Caco-2 (cell line): ENCODE measurements at regions not wholly inside any gene's neighbourhood (a gene's known extent, or its start where the extent isn't known, plus 50 kb on each side); places are given as distances from the start of the nearest gene placed in this dataset.

ENCODE experiments used
- BruUV-seq: library from RNA; stranded (reverse); fragments of 400-500 nt; replicated peaks from 2 replicates; lab custom pipeline; 2021; lab: Mats Ljungman, UMichigan
- CTCF ChIA-PET: fragments of 300-600 bp; sonication (Branson Sonifier 250); formaldehyde crosslinking; loops from one replicate; lab custom pipeline; 2022; ENCODE audit warnings: antibody characterized with exemption; lab: Charles Lee
- POLR2A ChIA-PET: fragments of 300-600 bp; sonication (Branson Sonifier 250); formaldehyde crosslinking; loops from one replicate; lab custom pipeline; 2022; ENCODE audit warnings: antibody characterized with exemption; lab: Charles Lee
- DNase-seq, 2 experiments: peaks; one replicate each; pipeline versions ENCODE4 v3.0.0 to v3.0.0-alpha.2; 2020 to 2022
- H3K27me3 ChIP-seq: replicated peaks from 2 replicates; pipeline ENCODE4 v1.6.0; 2011; ENCODE audit warnings: low read length; ENCODE audit not compliant: control insufficient read depth, insufficient read depth
- H3K36me3 ChIP-seq: 2 replicates; pipeline ENCODE4 v1.5.1; 2011; ENCODE audit warnings: low read length; ENCODE audit not compliant: control insufficient read depth, insufficient read depth
- H3K4me1 ChIP-seq: fragments of 250-450 bp; sonication (Bioruptor Pico); 2 replicates; pipeline ENCODE4 v1.5.1; 2020; ENCODE audit warnings: mild to moderate bottlenecking
- H3K4me3 ChIP-seq: 2 replicates; pipeline ENCODE4 v1.5.1; 2011; ENCODE audit warnings: low read depth, mild to moderate bottlenecking, control low read depth, low read length
- H3K9me3 ChIP-seq: fragments of 250-450 bp; sonication (Bioruptor Pico); 2 replicates; pipeline ENCODE4 v1.5.1; 2020; ENCODE audit warnings: mild to moderate bottlenecking, moderate library complexity
- H3K27ac Mint-ChIP-seq: one replicate; pipeline ENCODE4 v1.8.0; 2022; ENCODE audit warnings: mixed read lengths; ENCODE audit not compliant: unreplicated experiment
- H3K27me3 Mint-ChIP-seq: one replicate; pipeline ENCODE4 v1.8.0; 2022; ENCODE audit warnings: mixed read lengths; ENCODE audit not compliant: insufficient read depth, unreplicated experiment
- H3K36me3 Mint-ChIP-seq: one replicate; pipeline ENCODE4 v1.8.0; 2022; ENCODE audit warnings: mild to moderate bottlenecking, mixed read lengths; ENCODE audit not compliant: insufficient read depth, unreplicated experiment
- H3K4me1 Mint-ChIP-seq: one replicate; pipeline ENCODE4 v1.8.0; 2022; ENCODE audit warnings: low read depth, mixed read lengths; ENCODE audit not compliant: unreplicated experiment
- H3K4me3 Mint-ChIP-seq: one replicate; pipeline ENCODE4 v1.8.0; 2022; ENCODE audit warnings: mild to moderate bottlenecking, moderate library complexity, mixed read lengths; ENCODE audit not compliant: unreplicated experiment
- H3K9me3 Mint-ChIP-seq: one replicate; pipeline ENCODE4 v1.8.0; 2022; ENCODE audit warnings: mixed read lengths; ENCODE audit not compliant: unreplicated experiment
- CTCF ChIP-seq, 2 experiments: fragments of 200-600 bp in 1 of 2; IDR thresholded peaks; 1 replicate in 1 of 2; 2 replicates in 1 of 2; pipeline versions ENCODE4 v1.5.1 to v1.8.0; 2011 to 2022; ENCODE audit warnings: antibody characterized with exemption in 1 of 2, control low read depth in 1 of 2, inconsistent platforms in 1 of 2, low read depth in 1 of 2, low read length in 1 of 2, mild to moderate bottlenecking in 1 of 2, moderate library complexity in 1 of 2; ENCODE audit not compliant: insufficient read depth in 1 of 2, severe bottlenecking in 1 of 2, unreplicated experiment in 1 of 2
- intact Hi-C: fragments of 100-400 bp; cut with micrococcal nuclease; formaldehyde crosslinking; loops from one replicate; pipeline ENCODE4 v1.10.0; 2022; ENCODE audit not compliant: unreplicated experiment

GRCh38 chr16:14374451-14375131, 255.5 kb downstream of the PARN start:
- Histone ChIP-seq H3K36me3 (no peaks in the 10 kb centered on the region), H3K4me3 (no peak overlapping the region), H3K4me1 (no peaks in the 10 kb centered on the region), H3K9me3 (no peaks in the 10 kb centered on the region), H3K27me3 (no peaks in the 10 kb centered on the region)
- no peak overlapping the region for H3K4me3 Mint-ChIP-seq
- DNase-seq = no peak
- no peak for TF ChIP-seq CTCF (IDR thresholded peaks at IDR 0.05; ENCODE audit: insufficient read depth in 1 of 2, low read depth in 1 of 2, low read length in 1 of 2, severe bottlenecking in 1 of 2, unreplicated experiment in 1 of 2)
- intact Hi-C loops = no loop called here
- ChIA-PET POLR2A (no interaction called here), CTCF (no interaction called here)
- BruUV-seq = no TSS peak
- no peaks in the 10 kb centered on the region for H3K9me3 Mint-ChIP-seq
- H3K4me1 Mint-ChIP-seq = no peaks in the 10 kb centered on the region
- H3K27me3 Mint-ChIP-seq = no peaks in the 10 kb centered on the region
- no peaks in the 10 kb centered on the region for H3K36me3 Mint-ChIP-seq
- no peak overlapping the region for H3K27ac Mint-ChIP-seq

GRCh38 chr16:14373896-14374295, 256.2 kb downstream of the PARN start:
- DNase-seq = no peak
- Mint-ChIP-seq H3K4me1 (no peaks in the 10 kb centered on the region), H3K27ac (no peak overlapping the region), H3K36me3 (no peaks in the 10 kb centered on the region), H3K9me3 (no peaks in the 10 kb centered on the region), H3K27me3 (no peaks in the 10 kb centered on the region), H3K4me3 (no peak overlapping the region)
- no peaks in the 10 kb centered on the region for H3K27me3 ChIP-seq
- no peaks in the 10 kb centered on the region for H3K9me3 ChIP-seq
- CTCF ChIA-PET = no interaction called here
- POLR2A ChIA-PET = no interaction called here
- TF ChIP-seq CTCF (IDR thresholded peaks at IDR 0.05; ENCODE audit: insufficient read depth in 1 of 2, low read depth in 1 of 2, low read length in 1 of 2, severe bottlenecking in 1 of 2, unreplicated experiment in 1 of 2) = no peak
- no peaks in the 10 kb centered on the region for H3K36me3 ChIP-seq
- intact Hi-C loops = no loop called here
- H3K4me3 ChIP-seq = no peak overlapping the region
- no peaks in the 10 kb centered on the region for H3K4me1 ChIP-seq
- BruUV-seq = no TSS peak

GRCh38 chr16:14373406-14373805, 256.7 kb downstream of the PARN start:
- ChIA-PET CTCF (no interaction called here), POLR2A (no interaction called here)
- no peaks in the 10 kb centered on the region for H3K4me1 ChIP-seq
- no peak overlapping the region for H3K27ac Mint-ChIP-seq
- H3K36me3 ChIP-seq = no peaks in the 10 kb centered on the region
- no peak overlapping the region for H3K4me3 ChIP-seq
- no peaks in the 10 kb centered on the region for H3K27me3 ChIP-seq
- H3K9me3 Mint-ChIP-seq = no peaks in the 10 kb centered on the region
- H3K27me3 Mint-ChIP-seq = no peaks in the 10 kb centered on the region
- no peaks in the 10 kb centered on the region for H3K4me1 Mint-ChIP-seq
- no TSS peak for BruUV-seq
- H3K9me3 ChIP-seq = no peaks in the 10 kb centered on the region
- intact Hi-C loops = no loop called here
- TF ChIP-seq CTCF (IDR thresholded peaks at IDR 0.05; ENCODE audit: insufficient read depth in 1 of 2, low read depth in 1 of 2, low read length in 1 of 2, severe bottlenecking in 1 of 2, unreplicated experiment in 1 of 2) = no peak
- no peak overlapping the region for H3K4me3 Mint-ChIP-seq
- H3K36me3 Mint-ChIP-seq = no peaks in the 10 kb centered on the region
- no peak for DNase-seq
